GM18909 (cell line): ENCODE measurements at regions not wholly inside any gene's neighbourhood (a gene's known extent, or its start where the extent isn't known, plus 50 kb on each side); places are given as distances from the start of the nearest gene placed in this dataset.

Experiments used
- ATAC-seq: cut with Tn5 transposase; IDR thresholded peaks from one replicate; pipeline ENCODE4 v1.9.1; 2021; ENCODE audit warnings: mild to moderate bottlenecking; ENCODE audit not compliant: unreplicated experiment, poor library complexity

GRCh38 chr10:118537623-118538022 is 57.8 kb downstream of the PRLHR start:
- no peak for ATAC-seq

DNA sequence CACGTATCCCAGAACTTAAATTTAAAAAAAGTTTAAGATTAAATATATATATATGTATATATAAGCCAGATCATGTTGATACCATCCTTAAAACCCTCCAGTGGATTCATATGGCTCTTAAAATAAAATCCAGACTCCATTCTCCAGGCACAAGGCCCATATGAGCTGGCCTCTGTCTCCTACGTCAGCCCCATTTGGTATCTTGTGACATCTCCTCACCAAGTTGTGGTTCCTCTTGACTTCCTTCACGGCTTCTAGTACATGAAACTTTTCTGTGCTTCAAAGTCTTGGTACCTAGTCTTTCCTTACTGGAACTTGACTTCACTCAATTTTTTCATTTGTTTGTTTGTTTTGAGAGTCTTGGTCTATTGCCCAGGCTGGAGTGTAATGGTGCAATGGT is 61.3 kb downstream of the PRLHR start:
- no peak for ATAC-seq

DNA sequence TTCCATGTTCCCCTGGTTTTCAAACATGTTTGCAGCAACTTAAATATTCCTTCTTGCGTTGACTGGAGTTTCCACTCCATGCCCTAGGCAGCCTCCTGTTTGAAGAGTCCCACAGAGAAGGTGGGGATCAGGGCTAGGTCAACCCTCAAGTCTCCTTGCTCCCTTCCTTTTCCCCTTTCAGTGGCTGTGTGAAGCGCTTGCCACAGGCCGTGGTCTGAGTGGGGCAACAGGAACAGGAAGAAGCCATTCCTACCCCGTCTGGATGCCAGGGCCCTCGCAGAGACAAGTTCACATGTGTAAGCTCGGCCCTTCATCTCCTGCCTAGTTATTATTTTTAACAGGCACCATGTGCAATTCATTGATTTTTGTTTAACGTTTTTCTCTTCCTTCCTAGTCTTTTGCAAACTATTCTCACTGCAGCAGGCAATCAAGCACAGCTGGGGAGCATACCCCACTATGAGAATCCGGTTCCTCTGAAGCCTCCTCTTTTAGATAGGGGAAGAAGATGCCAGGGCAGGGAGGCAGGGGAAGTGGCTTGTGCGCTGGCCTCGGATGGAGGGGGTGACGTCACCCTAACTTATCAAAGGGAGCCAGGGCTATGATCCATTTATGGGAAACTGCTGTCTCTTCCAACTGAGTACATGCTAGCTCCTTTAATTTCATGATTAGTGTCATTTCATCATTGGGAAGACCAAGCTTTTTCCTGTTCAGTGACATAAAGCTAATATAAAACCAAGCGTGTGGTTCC is 64.2 kb downstream of the PRLHR start:
- no peak for ATAC-seq

DNA sequence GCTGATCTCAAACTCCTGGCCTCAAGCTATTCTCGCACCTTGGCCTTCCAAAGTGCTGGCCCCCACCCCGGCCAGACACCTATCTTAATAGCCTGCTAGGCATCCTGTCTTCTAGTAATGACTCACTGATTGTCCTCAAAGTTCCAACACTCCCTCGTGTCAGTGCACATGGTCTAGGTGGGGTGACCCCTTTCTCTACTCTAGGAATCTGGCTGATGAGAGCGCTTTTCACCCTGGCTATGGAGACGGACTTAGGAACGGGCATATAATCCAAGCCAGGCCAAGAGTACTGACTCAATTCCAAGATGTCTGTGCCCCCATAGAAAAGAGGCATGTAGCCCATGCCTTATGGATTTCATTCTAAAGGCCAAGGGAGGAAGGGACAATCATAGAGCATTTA is 67.0 kb downstream of the PRLHR start:
- ATAC-seq = no peak

- no peak for ATAC-seq
Measured at GRCh38 chr10:118523775-118524174, 71.7 kb downstream of the PRLHR start.

- ATAC-seq = no peak
Measured at GRCh38 chr10:118522791-118523498, 72.5 kb downstream of the PRLHR start.

DNA sequence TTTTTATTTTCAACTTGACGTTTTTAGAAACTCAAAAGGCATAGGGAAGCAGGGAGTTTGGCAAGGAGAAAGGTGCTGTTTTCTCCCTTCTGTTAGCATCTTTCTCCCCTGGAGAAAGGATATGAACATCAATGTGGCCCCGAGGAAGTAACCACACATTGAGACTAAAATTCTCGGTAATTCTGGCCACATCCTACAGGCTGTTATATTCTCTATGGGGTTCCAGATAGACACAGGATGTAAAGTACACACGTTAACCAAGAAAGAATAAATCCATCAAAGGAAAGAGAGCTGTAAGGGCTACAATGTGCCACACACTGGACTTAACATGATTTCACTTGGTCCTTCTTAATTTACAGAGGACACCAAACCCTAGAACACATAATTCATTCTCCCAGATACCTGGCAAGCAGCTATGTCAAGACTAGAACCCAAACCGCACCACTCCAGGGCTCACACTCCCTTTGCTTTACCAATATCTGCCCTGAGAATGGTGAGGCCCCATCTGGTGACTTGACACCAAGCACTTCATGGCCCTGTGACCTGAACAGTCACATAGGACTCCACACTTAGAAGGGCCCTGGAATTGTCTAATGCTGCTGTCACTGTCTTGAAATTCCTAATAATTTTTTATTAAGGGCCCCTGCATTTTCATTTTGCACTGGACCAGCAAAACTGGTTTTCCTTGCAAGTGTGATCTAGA is 73.9 kb downstream of the PRLHR start:
- ATAC-seq = no peak

GRCh38 chr10:118520116-118520742 is 75.2 kb downstream of the PRLHR start:
- ATAC-seq = no peak

DNA sequence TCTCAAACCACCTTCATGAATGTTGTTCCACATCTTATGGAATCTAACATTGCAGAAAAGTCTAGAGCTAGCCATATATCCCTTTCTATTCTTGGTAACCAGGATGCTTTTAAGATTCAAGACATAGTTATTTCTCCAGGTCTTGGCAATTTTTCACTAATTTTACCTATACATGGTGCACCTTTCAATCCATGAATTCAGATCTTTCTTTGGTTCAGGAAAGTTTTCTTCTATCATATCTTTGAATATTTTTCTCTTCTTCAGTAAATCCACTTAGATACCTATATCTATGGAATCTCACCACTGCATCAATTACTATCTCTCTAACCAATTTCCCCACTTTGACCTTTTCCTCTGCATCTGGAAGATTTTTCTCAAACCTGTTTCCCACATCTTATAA is 77.4 kb downstream of the PRLHR start:
- no peak for ATAC-seq

DNA sequence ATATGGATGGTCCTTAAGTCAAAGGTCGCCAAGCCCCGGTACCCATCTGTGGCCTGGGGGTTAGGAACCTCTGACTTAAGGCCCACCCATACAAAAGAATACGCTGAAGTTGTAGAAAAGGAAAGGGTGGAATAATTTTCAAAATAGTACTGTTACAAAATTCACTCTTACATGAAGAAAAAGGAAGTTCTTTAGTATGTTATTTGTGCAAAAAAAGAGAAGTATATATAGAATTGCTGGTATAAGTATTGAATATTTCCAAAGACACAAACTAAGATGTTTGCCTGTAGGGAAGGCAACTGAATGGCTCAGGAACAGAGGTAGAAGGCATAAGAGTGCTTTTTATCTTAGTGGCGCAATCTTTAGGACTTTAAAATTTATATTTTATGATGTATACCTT is 78.7 kb downstream of the PRLHR start:
- no peak for ATAC-seq

DNA sequence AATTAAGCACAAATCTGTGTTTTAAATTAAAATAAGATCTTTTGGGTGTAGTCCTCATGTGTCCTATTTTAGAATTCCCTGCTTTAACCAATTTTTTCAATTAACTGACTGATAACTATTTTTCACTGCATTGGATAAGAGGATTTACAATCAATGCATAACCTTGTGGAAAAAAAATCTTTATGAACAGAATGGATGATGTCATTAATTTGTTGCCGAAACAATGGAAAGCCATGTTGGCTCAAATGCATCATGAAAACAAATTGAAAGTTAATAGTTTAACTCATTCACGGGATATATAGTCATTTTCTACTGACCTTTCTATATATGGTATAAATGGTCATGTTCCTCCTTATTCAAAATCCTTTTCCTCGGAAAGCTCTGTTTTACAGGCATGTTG is 82.3 kb downstream of the PRLHR start:
- no peak for ATAC-seq

DNA sequence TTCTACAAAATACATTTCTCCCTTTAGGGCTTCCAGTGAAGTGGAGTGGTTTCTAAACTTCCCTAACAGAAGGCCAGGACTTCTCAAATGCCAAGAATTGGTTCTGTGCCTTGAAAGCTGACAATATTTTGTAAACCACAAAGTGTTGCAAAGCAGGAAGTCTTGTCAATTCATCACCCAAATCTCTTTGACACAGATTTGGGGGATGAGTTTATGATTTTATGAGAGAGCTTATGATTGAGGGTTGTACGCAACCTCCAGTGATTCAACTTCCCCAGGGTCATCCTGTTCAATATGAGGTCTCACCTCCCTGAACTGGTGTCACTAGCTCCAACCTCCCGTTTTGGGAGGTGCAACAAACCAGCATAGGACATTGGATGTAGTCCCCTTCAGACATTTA is 83.7 kb downstream of the PRLHR start:
- no peak for ATAC-seq

DNA sequence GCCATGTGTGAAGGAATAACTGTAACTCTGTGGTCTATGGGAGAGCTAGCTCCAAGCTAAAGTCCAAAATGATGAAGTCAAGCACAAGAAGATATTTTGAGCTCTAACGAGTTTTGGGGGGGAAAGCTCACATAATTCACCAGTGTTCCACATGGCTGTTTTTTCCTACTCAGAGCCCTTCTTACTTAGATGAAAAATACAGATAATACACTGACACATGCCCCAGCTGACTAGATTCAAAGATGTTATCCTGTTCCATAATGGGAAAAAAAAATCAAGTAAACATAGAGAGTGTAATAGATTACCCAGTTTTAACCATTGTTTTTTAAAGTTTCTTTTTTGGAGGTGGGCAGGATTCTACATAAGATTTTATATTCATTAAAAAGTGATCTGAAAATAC is 86.6 kb downstream of the PRLHR start:
- ATAC-seq = no peak

- ATAC-seq = no peak
Measured at GRCh38 chr10:118508355-118508754, 87.1 kb downstream of the PRLHR start.

- no peak for ATAC-seq
Measured at GRCh38 chr10:118506671-118507590, 88.5 kb downstream of the PRLHR start.

DNA sequence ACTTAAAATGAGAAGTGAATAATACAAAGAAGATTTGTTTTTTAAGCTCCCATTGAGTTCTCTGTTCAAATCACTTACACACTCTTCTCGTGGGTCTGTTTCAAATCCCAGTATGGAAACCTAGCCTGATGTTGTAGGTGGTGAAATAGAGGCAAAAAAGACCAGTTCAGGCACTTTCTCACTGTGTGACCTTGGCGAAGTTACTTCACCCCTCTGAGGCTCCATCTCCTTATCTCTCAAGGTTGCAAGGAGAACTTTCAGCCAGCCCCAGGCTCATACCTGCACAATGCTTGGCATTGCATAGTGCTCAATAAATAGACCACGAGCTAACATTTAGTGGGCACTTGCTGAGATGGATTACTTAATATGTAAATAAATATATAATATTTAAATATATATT is 90.1 kb downstream of the PRLHR start:
- no peak for ATAC-seq

- no peak for ATAC-seq
Measured at GRCh38 chr10:118504467-118505205, 90.8 kb downstream of the PRLHR start.

DNA sequence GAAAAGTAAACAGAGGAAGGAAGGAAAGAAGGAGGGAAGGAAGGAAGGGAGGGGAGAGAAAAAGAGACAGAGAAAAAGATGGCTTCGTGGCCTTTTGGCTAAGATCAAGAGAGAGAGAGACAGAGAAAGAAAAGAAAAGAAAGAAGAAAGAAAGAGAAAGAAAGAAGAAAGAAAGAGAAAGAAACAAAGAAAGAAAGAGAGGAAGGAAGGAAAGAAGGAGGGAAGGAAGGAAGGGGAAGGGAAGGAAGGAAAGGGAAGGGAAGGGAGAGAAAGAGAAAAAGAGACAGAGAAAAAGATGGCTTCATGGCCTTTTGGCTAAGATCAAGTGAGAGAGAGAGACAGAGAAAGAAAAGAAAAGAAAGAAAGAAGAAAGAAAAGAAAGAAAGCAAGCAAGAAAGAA is 91.4 kb downstream of the PRLHR start:
- ATAC-seq = no peak

DNA sequence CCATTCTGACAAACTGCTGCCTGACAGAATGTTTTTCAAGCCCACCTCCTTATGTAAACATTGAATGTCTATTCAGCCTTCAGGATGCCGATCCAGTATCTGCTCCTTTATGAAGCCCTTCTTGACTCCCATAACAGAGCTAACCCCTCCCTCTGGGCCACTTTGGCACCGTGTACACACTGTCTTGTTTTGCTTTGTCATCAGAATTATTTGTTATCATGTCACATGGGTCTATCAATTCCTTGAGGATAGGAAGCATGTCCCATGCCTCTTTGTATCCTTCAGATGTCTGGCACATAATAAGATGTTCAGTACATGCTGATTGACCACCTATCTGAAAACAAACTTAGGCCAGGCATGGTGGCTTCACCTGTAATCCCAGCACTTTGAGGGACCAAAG is 92.3 kb downstream of the PRLHR start:
- ATAC-seq = no peak
